Stimulated activated naive B cell treated with anti-CD40 and anti-IgM and Interleukin-4, amounts not matched to agents 10 μg/mL and 1 μg/mL and 100 μg/mL, for 72 hours (primary cell): ENCODE measurements at regions not wholly inside any gene's neighbourhood (a gene's known extent, or its start where the extent isn't known, plus 50 kb on each side); places are given as distances from the start of the nearest gene placed in this dataset.

ENCODE experiments used
- ATAC-seq, 2 donors: fragments of 150-1000 bp; cut with Tn5 transposase; replicated peaks; 2 replicates each; pipeline ENCODE4 v1.10.0; 2021; ENCODE audit warnings: moderate library complexity in 1 of 2
- DNase-seq: peaks from one replicate; pipeline ENCODE4 v3.0.0; 2021
- H3K27ac Mint-ChIP-seq: one replicate; pipeline ENCODE4 v1.8.0; 2022; ENCODE audit warnings: mild to moderate bottlenecking, mixed read lengths
- H3K27me3 Mint-ChIP-seq, 2 donors: one replicate each; pipeline ENCODE4 v1.8.0; 2022; ENCODE audit warnings: mixed read lengths in 2 of 2
- H3K36me3 Mint-ChIP-seq, 2 donors: one replicate each; pipeline ENCODE4 v1.8.0; 2022; ENCODE audit warnings: mixed read lengths in 2 of 2, mild to moderate bottlenecking in 1 of 2
- H3K4me1 Mint-ChIP-seq, 2 donors: one replicate each; pipeline ENCODE4 v1.8.0; 2022; ENCODE audit warnings: mixed read lengths in 2 of 2, mild to moderate bottlenecking in 1 of 2
- H3K4me3 Mint-ChIP-seq, 2 donors: one replicate each; pipeline ENCODE4 v1.8.0; 2022; ENCODE audit warnings: mild to moderate bottlenecking in 2 of 2, mixed read lengths in 2 of 2, moderate library complexity in 1 of 2
- H3K9me3 Mint-ChIP-seq, 2 donors: one replicate each; pipeline ENCODE4 v1.8.0; 2022; ENCODE audit warnings: mixed read lengths in 2 of 2, mild to moderate bottlenecking in 1 of 2

- Mint-ChIP-seq H3K27ac (peak overlapping the region; percentile 14), H3K4me1 (peaks cover 19 to 24% of the 10 kb centered on the region in 2 donors), H3K36me3 (peaks cover 4 to 11% of the 10 kb centered on the region in 2 donors), H3K9me3 (peaks cover 8 to 10% of the 10 kb centered on the region in 2 donors), H3K27me3 (no peaks in the 10 kb centered on the region), H3K4me3 (no peak overlapping the region)
- DNase-seq = peak; percentile 7
- ATAC-seq = peak; percentile 69 to 74
These were observed 256.4 kb upstream of the MARCKS start for GRCh38 chr6:113600551-113601339.

- H3K27me3 Mint-ChIP-seq = no peaks in the 10 kb centered on the region
- no peaks in the 10 kb centered on the region for H3K36me3 Mint-ChIP-seq
- H3K4me1 Mint-ChIP-seq = peaks cover 0 to 2% of the 10 kb centered on the region in 2 donors
- H3K27ac Mint-ChIP-seq = no peak overlapping the region
- DNase-seq = no peak
- H3K9me3 Mint-ChIP-seq = peaks cover 0 to 3% of the 10 kb centered on the region in 2 donors
- no peak overlapping the region for H3K4me3 Mint-ChIP-seq
- no peak for ATAC-seq
These were observed 249.2 kb upstream of the MARCKS start for GRCh38 chr6:113607821-113608545.

GRCh38 chr6:113610377-113610988 lies 246.7 kb upstream of the MARCKS start:
- no peak overlapping the region for H3K27ac Mint-ChIP-seq
- H3K4me3 Mint-ChIP-seq = no peak overlapping the region
- ATAC-seq (no peak), DNase-seq (no peak)
- no peaks in the 10 kb centered on the region for H3K4me1 Mint-ChIP-seq
- no peaks in the 10 kb centered on the region for H3K27me3 Mint-ChIP-seq
- H3K9me3 Mint-ChIP-seq = peaks cover 0 to 5% of the 10 kb centered on the region in 2 donors
- H3K36me3 Mint-ChIP-seq = peaks cover 0 to 4% of the 10 kb centered on the region in 2 donors

GRCh38 chr6:113616701-113617274 lies 240.4 kb upstream of the MARCKS start:
- DNase-seq (no peak), ATAC-seq (no peak)
- H3K27ac Mint-ChIP-seq = no peak overlapping the region
- peaks cover 0 to 4% of the 10 kb centered on the region in 2 donors for H3K36me3 Mint-ChIP-seq
- no peak overlapping the region for H3K4me3 Mint-ChIP-seq
- peaks cover 5 to 17% of the 10 kb centered on the region in 2 donors for H3K4me1 Mint-ChIP-seq
- H3K9me3 Mint-ChIP-seq = peaks cover 0 to 2% of the 10 kb centered on the region in 2 donors
- no peaks in the 10 kb centered on the region for H3K27me3 Mint-ChIP-seq

GRCh38 chr6:113619077-113619476 lies 238.1 kb upstream of the MARCKS start:
- Mint-ChIP-seq H3K27ac (no peak overlapping the region), H3K27me3 (no peaks in the 10 kb centered on the region), H3K4me3 (no peak overlapping the region), H3K4me1 (peaks cover 15 to 29% of the 10 kb centered on the region in 2 donors), H3K9me3 (no peaks in the 10 kb centered on the region), H3K36me3 (no peaks in the 10 kb centered on the region)
- no peak for DNase-seq
- ATAC-seq = no peak

- Mint-ChIP-seq H3K27ac (no peak overlapping the region), H3K27me3 (no peaks in the 10 kb centered on the region), H3K36me3 (no peaks in the 10 kb centered on the region), H3K4me3 (no peak overlapping the region), H3K4me1 (peaks cover 17 to 34% of the 10 kb centered on the region in 2 donors), H3K9me3 (no peaks in the 10 kb centered on the region)
- DNase-seq (no peak), ATAC-seq (no peak)
These were observed 236.8 kb upstream of the MARCKS start for GRCh38 chr6:113620386-113620785.

- no peak overlapping the region for H3K4me3 Mint-ChIP-seq
- ATAC-seq (no peak), DNase-seq (no peak)
- no peaks in the 10 kb centered on the region for H3K9me3 Mint-ChIP-seq
- H3K27me3 Mint-ChIP-seq = no peaks in the 10 kb centered on the region
- H3K4me1 Mint-ChIP-seq = peaks cover 25 to 51% of the 10 kb centered on the region in 2 donors
- H3K36me3 Mint-ChIP-seq = no peaks in the 10 kb centered on the region
- no peak overlapping the region for H3K27ac Mint-ChIP-seq
These were observed 234.9 kb upstream of the MARCKS start for GRCh38 chr6:113622254-113622653.

GRCh38 chr6:113623129-113623528 lies 234.0 kb upstream of the MARCKS start:
- H3K27me3 Mint-ChIP-seq = no peaks in the 10 kb centered on the region
- DNase-seq (no peak), ATAC-seq (peak; percentile 54 to 60)
- H3K27ac Mint-ChIP-seq = no peak overlapping the region
- H3K4me1 Mint-ChIP-seq = peaks cover 30 to 58% of the 10 kb centered on the region in 2 donors
- no peak overlapping the region for H3K4me3 Mint-ChIP-seq
- H3K9me3 Mint-ChIP-seq = no peaks in the 10 kb centered on the region
- no peaks in the 10 kb centered on the region for H3K36me3 Mint-ChIP-seq

GRCh38 chr6:113625850-113626249 lies 231.3 kb upstream of the MARCKS start:
- H3K27me3 Mint-ChIP-seq = no peaks in the 10 kb centered on the region
- no peak overlapping the region for H3K4me3 Mint-ChIP-seq
- H3K4me1 Mint-ChIP-seq = peaks cover 38 to 64% of the 10 kb centered on the region in 2 donors
- no peak for DNase-seq
- H3K27ac Mint-ChIP-seq = peak overlapping the region; percentile 68
- ATAC-seq = peak in 1 of 2 donors; percentile 22
- H3K36me3 Mint-ChIP-seq = no peaks in the 10 kb centered on the region
- no peaks in the 10 kb centered on the region for H3K9me3 Mint-ChIP-seq

- H3K4me1 Mint-ChIP-seq = peaks cover 42 to 66% of the 10 kb centered on the region in 2 donors
- H3K4me3 Mint-ChIP-seq = no peak overlapping the region
- H3K36me3 Mint-ChIP-seq = no peaks in the 10 kb centered on the region
- DNase-seq (no peak), ATAC-seq (no peak)
- no peak overlapping the region for H3K27ac Mint-ChIP-seq
- H3K9me3 Mint-ChIP-seq = no peaks in the 10 kb centered on the region
- H3K27me3 Mint-ChIP-seq = no peaks in the 10 kb centered on the region
These were observed 230.7 kb upstream of the MARCKS start for GRCh38 chr6:113626475-113626874.

GRCh38 chr6:113627480-113627879 lies 229.7 kb upstream of the MARCKS start:
- DNase-seq = no peak
- Mint-ChIP-seq H3K27ac (no peak overlapping the region), H3K9me3 (no peaks in the 10 kb centered on the region), H3K4me3 (no peak overlapping the region), H3K36me3 (no peaks in the 10 kb centered on the region), H3K4me1 (peaks cover 44 to 75% of the 10 kb centered on the region in 2 donors), H3K27me3 (no peaks in the 10 kb centered on the region)
- no peak for ATAC-seq

GRCh38 chr6:113629256-113629655 lies 227.9 kb upstream of the MARCKS start:
- ATAC-seq = no peak

GRCh38 chr6:113629975-113630737 lies 227.0 kb upstream of the MARCKS start:
- ATAC-seq = peak; percentile 4 to 8
- no peak for DNase-seq
- Mint-ChIP-seq H3K4me3 (peak overlapping the region; percentile 77), H3K27me3 (no peaks in the 10 kb centered on the region), H3K36me3 (no peaks in the 10 kb centered on the region), H3K4me1 (peaks cover 53 to 78% of the 10 kb centered on the region in 2 donors), H3K27ac (peak overlapping the region; percentile 94), H3K9me3 (no peaks in the 10 kb centered on the region)

More at GRCh38 chr6:113629256-113629655, 227.9 kb upstream of the MARCKS start:
- no peaks in the 10 kb centered on the region for H3K36me3 Mint-ChIP-seq
- H3K27me3 Mint-ChIP-seq = no peaks in the 10 kb centered on the region
- no peak for DNase-seq
- H3K4me3 Mint-ChIP-seq = no peak overlapping the region
- H3K9me3 Mint-ChIP-seq = no peaks in the 10 kb centered on the region
- H3K27ac Mint-ChIP-seq = no peak overlapping the region
- H3K4me1 Mint-ChIP-seq = peaks cover 45 to 70% of the 10 kb centered on the region in 2 donors
